ENCODE measurements at regions not wholly inside any gene's neighbourhood (a gene's known extent, or its start where the extent isn't known, plus 50 kb on each side); places are given as distances from the start of the nearest gene placed in this dataset.

DNA sequence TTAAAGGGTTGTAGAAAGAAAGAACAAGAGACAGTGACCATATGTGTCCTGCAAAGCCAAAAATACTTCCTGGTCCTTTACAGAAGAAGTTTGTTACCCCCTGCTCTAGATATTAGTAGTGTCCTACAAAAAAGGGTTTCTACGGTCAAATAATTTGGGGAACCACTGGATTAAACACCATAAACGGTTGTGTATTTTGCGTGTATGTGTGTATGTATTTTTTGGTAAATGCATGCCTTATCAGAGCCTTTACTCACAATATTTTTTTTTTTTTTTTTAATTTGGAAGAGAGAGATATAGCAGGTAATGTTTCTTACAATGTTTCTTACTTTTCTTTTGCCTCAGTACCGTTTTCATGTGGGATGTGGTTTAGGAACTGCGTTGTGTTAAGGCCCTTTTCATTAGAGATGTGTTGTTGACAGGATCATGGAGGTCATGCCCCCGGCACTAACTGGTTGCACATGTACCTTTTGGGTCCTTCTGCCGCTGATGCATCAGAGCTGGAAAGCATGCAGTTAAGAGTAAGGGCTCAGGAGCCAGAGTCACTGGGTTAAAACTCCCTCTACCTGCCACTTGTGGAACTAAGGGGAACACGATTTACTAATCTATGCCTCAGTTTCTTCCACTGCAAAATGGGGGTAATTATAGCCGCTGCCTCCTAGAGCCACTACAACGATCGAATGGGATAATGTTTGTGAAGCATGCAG lies 234.6 kb upstream of the KAZN start:
- no peak overlapping the region for H3K27ac ChIP-seq
- no peaks in the 10 kb centered on the region for H3K36me3 ChIP-seq
- TF ChIP-seq, protein P1, sequence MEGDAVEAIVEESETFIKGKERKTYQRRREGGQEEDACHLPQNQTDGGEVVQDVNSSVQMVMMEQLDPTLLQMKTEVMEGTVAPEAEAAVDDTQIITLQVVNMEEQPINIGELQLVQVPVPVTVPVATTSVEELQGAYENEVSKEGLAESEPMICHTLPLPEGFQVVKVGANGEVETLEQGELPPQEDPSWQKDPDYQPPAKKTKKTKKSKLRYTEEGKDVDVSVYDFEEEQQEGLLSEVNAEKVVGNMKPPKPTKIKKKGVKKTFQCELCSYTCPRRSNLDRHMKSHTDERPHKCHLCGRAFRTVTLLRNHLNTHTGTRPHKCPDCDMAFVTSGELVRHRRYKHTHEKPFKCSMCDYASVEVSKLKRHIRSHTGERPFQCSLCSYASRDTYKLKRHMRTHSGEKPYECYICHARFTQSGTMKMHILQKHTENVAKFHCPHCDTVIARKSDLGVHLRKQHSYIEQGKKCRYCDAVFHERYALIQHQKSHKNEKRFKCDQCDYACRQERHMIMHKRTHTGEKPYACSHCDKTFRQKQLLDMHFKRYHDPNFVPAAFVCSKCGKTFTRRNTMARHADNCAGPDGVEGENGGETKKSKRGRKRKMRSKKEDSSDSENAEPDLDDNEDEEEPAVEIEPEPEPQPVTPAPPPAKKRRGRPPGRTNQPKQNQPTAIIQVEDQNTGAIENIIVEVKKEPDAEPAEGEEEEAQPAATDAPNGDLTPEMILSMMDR (IDR thresholded peaks at IDR 0.05): no peak
- intact Hi-C loops (cut with DNase I): no loop called here
- ATAC-seq: no peak
- DNase-seq: no peak
- H3K9me3 ChIP-seq: peaks cover 0 to 9% of the 10 kb centered on the region in 2 donors
- H3K4me3 ChIP-seq: no peak overlapping the region
- peaks cover 0 to 3% of the 10 kb centered on the region in 2 donors for H3K4me1 ChIP-seq
- H3K27me3 ChIP-seq: peaks cover 0 to 12% of the 10 kb centered on the region in 2 donors

DNA sequence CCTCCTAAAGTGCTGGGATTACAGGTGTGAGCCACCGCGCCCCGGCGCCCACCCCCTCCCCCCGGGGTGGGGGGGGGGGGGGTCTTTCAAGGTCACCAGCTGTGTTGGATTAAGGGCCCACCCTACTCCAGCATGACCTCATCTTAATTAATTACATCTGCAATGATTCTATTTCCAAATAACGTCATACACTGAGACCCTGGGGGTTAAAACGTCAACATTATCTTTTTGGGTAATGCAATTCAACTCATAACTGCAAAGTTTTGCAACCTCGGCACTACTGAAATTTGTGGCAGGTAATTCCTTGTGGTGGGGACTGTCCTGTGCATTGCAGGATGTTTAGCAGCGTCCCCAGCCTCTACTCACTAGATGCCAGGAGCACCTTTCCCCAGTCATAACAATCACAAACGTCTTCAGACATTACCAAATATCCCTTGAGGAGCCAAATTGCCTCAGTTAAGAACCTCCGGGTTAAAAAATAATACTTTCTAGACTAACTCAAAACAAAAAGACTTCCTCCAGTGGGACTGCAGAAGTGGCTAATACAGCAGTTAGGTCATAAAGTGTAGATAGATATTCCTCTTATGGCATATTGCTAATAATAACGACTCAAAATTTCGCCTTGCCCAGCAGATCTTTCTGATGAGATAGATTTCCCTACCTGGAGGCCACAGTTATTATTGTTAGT lies 233.0 kb upstream of the KAZN start:
- Histone ChIP-seq H3K27ac (no peak overlapping the region), H3K4me1 (peaks cover 0 to 3% of the 10 kb centered on the region in 2 donors), H3K9me3 (peaks cover 0 to 9% of the 10 kb centered on the region in 2 donors), H3K4me3 (no peak overlapping the region), H3K27me3 (peaks cover 0 to 16% of the 10 kb centered on the region in 2 donors), H3K36me3 (no peaks in the 10 kb centered on the region)
- DNase-seq (no peak), ATAC-seq (no peak)
- intact Hi-C loops (cut with DNase I): no loop called here
- TF ChIP-seq, protein P1 (IDR thresholded peaks at IDR 0.05): no peak

DNA sequence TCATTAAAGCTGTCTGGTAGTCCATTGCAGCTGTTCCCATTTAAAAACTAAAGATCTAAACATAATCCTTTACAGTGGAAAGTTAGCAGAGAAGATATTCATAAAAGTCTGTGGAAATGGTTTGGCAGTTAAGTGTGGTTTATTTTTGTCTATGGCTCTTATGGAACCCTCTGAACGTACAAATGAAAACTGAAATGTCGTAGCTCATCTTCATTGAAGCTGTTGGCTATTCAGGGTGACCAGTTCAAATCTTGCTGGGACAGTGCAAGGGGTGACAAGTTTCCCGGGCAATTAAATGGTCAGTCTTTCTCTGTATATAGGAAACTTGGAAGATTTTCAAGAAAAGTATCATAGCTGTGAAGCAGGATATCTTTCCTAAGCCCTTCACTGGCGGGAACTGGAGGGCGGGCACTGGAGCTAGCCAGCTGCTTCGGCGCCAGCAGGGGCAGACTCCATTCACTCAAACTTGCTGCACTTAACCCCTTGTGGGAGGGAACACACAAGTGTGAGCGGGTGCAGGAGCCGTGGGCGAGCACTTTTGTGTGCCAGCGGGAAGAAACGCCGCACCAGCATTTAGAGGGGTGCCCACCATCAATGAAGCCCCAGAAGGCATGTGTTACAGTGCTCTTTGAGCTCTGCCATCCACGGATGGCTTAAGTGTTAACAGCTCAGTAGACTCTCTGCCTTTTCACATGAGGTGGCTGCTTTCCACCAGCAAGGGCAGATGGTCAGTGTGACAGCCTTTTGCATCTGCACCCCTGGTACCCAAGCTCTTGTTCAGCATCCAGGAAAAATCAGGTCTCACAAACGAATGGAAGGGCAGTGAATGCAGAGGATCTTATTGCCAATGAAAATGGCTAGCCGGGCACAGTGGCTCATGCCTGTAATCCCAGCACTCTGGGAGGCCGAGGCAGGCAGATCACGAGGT lies 232.1 kb upstream of the KAZN start:
- no peaks in the 10 kb centered on the region for H3K36me3 ChIP-seq
- intact Hi-C loops (cut with DNase I): no loop called here
- peak in 3 of 4 donors; percentile 65 to 76 (median 72) for DNase-seq
- H3K4me1 ChIP-seq: peaks cover 0 to 3% of the 10 kb centered on the region in 2 donors
- no peak overlapping the region for H3K27ac ChIP-seq
- H3K9me3 ChIP-seq: peaks cover 0 to 8% of the 10 kb centered on the region in 2 donors
- TF ChIP-seq, protein P1 (IDR thresholded peaks at IDR 0.05): no peak
- ATAC-seq: peak; percentile 59
- peaks cover 0 to 16% of the 10 kb centered on the region in 2 donors for H3K27me3 ChIP-seq
- no peak overlapping the region for H3K4me3 ChIP-seq

DNA sequence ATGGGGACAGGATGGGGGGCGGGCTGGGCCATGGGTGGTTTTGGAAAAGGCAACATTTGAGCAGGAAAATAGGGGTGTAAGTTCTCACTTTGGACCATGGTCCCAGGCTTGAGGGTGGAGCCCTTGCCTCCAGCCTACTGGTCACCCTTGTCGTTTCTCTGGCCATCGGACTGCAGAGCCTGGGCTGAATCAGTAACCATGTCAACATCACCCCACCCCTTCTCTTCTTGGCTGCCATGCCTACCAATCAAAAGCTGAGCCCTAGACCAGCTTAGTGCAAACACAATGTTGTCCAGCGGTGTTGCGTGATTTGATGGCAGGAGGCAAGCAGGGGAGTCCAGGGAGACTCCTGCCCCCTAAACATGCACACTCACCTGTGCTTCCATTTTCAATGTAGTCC lies 231.0 kb upstream of the KAZN start:
- Histone ChIP-seq H3K9me3 (peaks cover 0 to under 1% of the 10 kb centered on the region in 2 donors), H3K4me3 (no peak overlapping the region), H3K4me1 (peaks cover 0 to 3% of the 10 kb centered on the region in 2 donors), H3K27ac (no peak overlapping the region), H3K36me3 (no peaks in the 10 kb centered on the region), H3K27me3 (peaks cover 0 to 16% of the 10 kb centered on the region in 2 donors)
- no peak for DNase-seq
- TF ChIP-seq, protein P1 (IDR thresholded peaks at IDR 0.05): no peak
- intact Hi-C loops (cut with DNase I): no loop called here
- no peak for ATAC-seq
